ENCODE measurements at regions not wholly inside any gene's neighbourhood (a gene's known extent, or its start where the extent isn't known, plus 50 kb on each side); places are given as distances from the start of the nearest gene placed in this dataset.

DNA sequence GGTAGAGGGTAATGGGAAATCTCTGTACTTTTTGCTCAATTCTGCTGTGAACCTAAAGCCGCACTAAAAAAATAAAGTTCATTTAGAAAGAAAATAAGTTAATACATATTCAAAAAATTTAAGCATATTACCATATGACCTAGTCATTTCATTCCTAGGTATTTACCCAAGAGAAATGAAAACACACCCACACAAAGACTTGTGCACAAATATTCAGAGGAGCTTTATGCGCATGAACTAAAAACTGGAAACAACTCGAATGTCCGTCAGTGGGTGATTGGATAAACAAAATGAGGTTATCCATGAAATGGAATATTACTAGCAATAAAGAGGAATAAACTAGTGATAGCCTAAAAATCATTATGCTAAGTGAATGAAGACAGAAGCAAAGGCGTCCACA lies 62.6 kb upstream of the ZNRF2 start:
- intact Hi-C loops (cut with micrococcal nuclease; ENCODE audit: unreplicated experiment), result loop anchor here (10.0 kb wide), 1 partner anchor 193 kb away; no protein-coding TSS in a partner anchor
- peaks cover 10% of the 10 kb centered on the region for H3K9me3 Mint-ChIP-seq (ENCODE audit: unreplicated experiment)
- H3K4me1 Mint-ChIP-seq (ENCODE audit: low read depth, unreplicated experiment), result peaks cover 10% of the 10 kb centered on the region
- DNase-seq, result no peak
- H3K4me3 Mint-ChIP-seq (ENCODE audit: unreplicated experiment), result no peak overlapping the region
- ChIA-PET CTCF (no interaction called here), POLR2A (no interaction called here)
- no peak overlapping the region for H3K27ac Mint-ChIP-seq (ENCODE audit: unreplicated experiment)
- H3K4me1 ChIP-seq, result 0 out of 2 replicates have a peak, but pooled peaks cover 5% of the 10 kb centered on the region
- H3K4me3 ChIP-seq (ENCODE audit: low read depth, low read length), result no peak overlapping the region
- H3K36me3 ChIP-seq (ENCODE audit: control insufficient read depth, insufficient read depth, low read length), result no peaks in the 10 kb centered on the region
- no peak for TF ChIP-seq CTCF (IDR thresholded peaks at IDR 0.05; ENCODE audit: insufficient read depth in 1 of 2, low read depth in 1 of 2, low read length in 1 of 2, severe bottlenecking in 1 of 2, unreplicated experiment in 1 of 2)
- no peaks in the 10 kb centered on the region for H3K9me3 ChIP-seq
- H3K36me3 Mint-ChIP-seq (ENCODE audit: insufficient read depth, unreplicated experiment), result no peaks in the 10 kb centered on the region
- no TSS peak for BruUV-seq (replicated peaks)
- H3K27me3 ChIP-seq (replicated peaks; ENCODE audit: control insufficient read depth, insufficient read depth, low read length), result no peaks in the 10 kb centered on the region
- H3K27me3 Mint-ChIP-seq (ENCODE audit: insufficient read depth, unreplicated experiment), result peaks cover 10% of the 10 kb centered on the region

- Histone ChIP-seq H3K4me1 (0 out of 2 replicates have a peak, but pooled peaks cover 5% of the 10 kb centered on the region), H3K36me3 (ENCODE audit: control insufficient read depth, insufficient read depth, low read length) (no peaks in the 10 kb centered on the region), H3K9me3 (no peaks in the 10 kb centered on the region), H3K27me3 (replicated peaks; ENCODE audit: control insufficient read depth, insufficient read depth, low read length) (no peaks in the 10 kb centered on the region), H3K4me3 (ENCODE audit: low read depth, low read length) (no peak overlapping the region)
- no peak for TF ChIP-seq CTCF (IDR thresholded peaks at IDR 0.05; ENCODE audit: insufficient read depth in 1 of 2, low read depth in 1 of 2, low read length in 1 of 2, severe bottlenecking in 1 of 2, unreplicated experiment in 1 of 2)
- no peak for DNase-seq
- Mint-ChIP-seq H3K36me3 (ENCODE audit: insufficient read depth, unreplicated experiment) (no peaks in the 10 kb centered on the region), H3K9me3 (ENCODE audit: unreplicated experiment) (peaks cover 10% of the 10 kb centered on the region), H3K27me3 (ENCODE audit: insufficient read depth, unreplicated experiment) (peaks cover 3% of the 10 kb centered on the region), H3K4me3 (ENCODE audit: unreplicated experiment) (no peak overlapping the region), H3K27ac (ENCODE audit: unreplicated experiment) (no peak overlapping the region), H3K4me1 (ENCODE audit: low read depth, unreplicated experiment) (peaks cover 15% of the 10 kb centered on the region)
- BruUV-seq (replicated peaks), result no TSS peak
- ChIA-PET POLR2A (no interaction called here), CTCF (interaction anchor here (1.0 kb wide), 1 partner anchor 10 kb away, joined by 3 read pairs; no protein-coding TSS in a partner anchor)
- intact Hi-C loops (cut with micrococcal nuclease; ENCODE audit: unreplicated experiment), result loop anchor here (10.0 kb wide), 1 partner anchor 192 kb away; no protein-coding TSS in a partner anchor
These were observed 61.7 kb upstream of the ZNRF2 start for GRCh38 chr7:30222515-30223215.

DNA sequence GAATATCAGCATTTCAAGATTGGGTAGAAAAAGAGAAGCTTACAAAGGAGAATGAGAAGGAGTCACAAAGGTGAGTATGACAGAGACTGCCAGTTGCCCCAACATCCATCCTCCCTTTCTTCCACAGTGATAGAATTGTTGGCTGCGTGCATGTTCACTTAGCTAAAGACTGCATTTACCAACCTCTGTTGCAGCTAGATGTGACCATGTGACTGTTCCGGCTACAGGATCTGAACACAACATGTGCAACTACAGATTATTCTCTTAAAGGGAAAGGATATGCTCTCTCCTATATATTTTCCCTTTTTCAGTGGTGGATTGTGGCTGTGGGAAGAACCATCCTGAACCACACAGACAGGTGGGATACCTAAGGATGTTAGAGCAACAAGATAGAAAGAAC lies 60.5 kb upstream of the ZNRF2 start:
- Histone ChIP-seq H3K9me3 (no peaks in the 10 kb centered on the region), H3K27me3 (replicated peaks; ENCODE audit: control insufficient read depth, insufficient read depth, low read length) (no peaks in the 10 kb centered on the region), H3K36me3 (ENCODE audit: control insufficient read depth, insufficient read depth, low read length) (no peaks in the 10 kb centered on the region), H3K4me1 (0 out of 2 replicates have a peak, but pooled peaks cover 5% of the 10 kb centered on the region), H3K4me3 (ENCODE audit: low read depth, low read length) (no peak overlapping the region)
- no peak for TF ChIP-seq CTCF (IDR thresholded peaks at IDR 0.05; ENCODE audit: insufficient read depth in 1 of 2, low read depth in 1 of 2, low read length in 1 of 2, severe bottlenecking in 1 of 2, unreplicated experiment in 1 of 2)
- DNase-seq, result no peak
- Mint-ChIP-seq H3K27ac (ENCODE audit: unreplicated experiment) (no peak overlapping the region), H3K36me3 (ENCODE audit: insufficient read depth, unreplicated experiment) (no peaks in the 10 kb centered on the region), H3K4me1 (ENCODE audit: low read depth, unreplicated experiment) (peaks cover 15% of the 10 kb centered on the region), H3K9me3 (ENCODE audit: unreplicated experiment) (peaks cover 10% of the 10 kb centered on the region), H3K4me3 (ENCODE audit: unreplicated experiment) (no peak overlapping the region), H3K27me3 (ENCODE audit: insufficient read depth, unreplicated experiment) (peaks cover 3% of the 10 kb centered on the region)
- POLR2A ChIA-PET, result no interaction called here
- no TSS peak for BruUV-seq (replicated peaks)
- CTCF ChIA-PET, result interaction anchor here (1.0 kb wide), 1 partner anchor 8 kb away, joined by 3 read pairs; no protein-coding TSS in a partner anchor
- intact Hi-C loops (cut with micrococcal nuclease; ENCODE audit: unreplicated experiment), result loop anchor here (10.0 kb wide), 1 partner anchor 191 kb away; no protein-coding TSS in a partner anchor
